KMS-11 (cell line): ENCODE measurements at regions not wholly inside any gene's neighbourhood (a gene's known extent, or its start where the extent isn't known, plus 50 kb on each side); places are given as distances from the start of the nearest gene placed in this dataset.

Experiments
- H2AFZ ChIP-seq: fragments of 200-600 bp; sonication (generic); 2 replicates; pipeline ENCODE4 v1.6.1; 2016; ENCODE audit warnings: antibody characterized with exemption, mixed run types, low read depth
- H3K27ac ChIP-seq: fragments of 200-600 bp; sonication (generic); 2 replicates; pipeline ENCODE4 v1.6.1; 2016; ENCODE audit warnings: mild to moderate bottlenecking, mixed run types
- H3K27me3 ChIP-seq: fragments of 200-600 bp; sonication (generic); 2 replicates; pipeline ENCODE4 v1.6.1; 2017; ENCODE audit warnings: mild to moderate bottlenecking, low read depth, mixed run types, moderate library complexity; ENCODE audit not compliant: insufficient read depth
- H3K36me3 ChIP-seq: fragments of 200-600 bp; sonication (generic); 2 replicates; pipeline ENCODE4 v1.6.1; 2017; ENCODE audit warnings: mild to moderate bottlenecking, mixed run types; ENCODE audit not compliant: insufficient read depth
- H3K4me1 ChIP-seq: fragments of 200-600 bp; sonication (generic); 2 replicates; pipeline ENCODE4 v1.6.1; 2016; ENCODE audit warnings: mild to moderate bottlenecking, low read depth, mixed run types; ENCODE audit not compliant: poor library complexity, severe bottlenecking
- H3K4me2 ChIP-seq: fragments of 200-600 bp; sonication (generic); 2 replicates; pipeline ENCODE4 v1.7.0; 2016; ENCODE audit warnings: mild to moderate bottlenecking, mixed run types
- H3K4me3 ChIP-seq: fragments of 200-600 bp; sonication (generic); IDR thresholded peaks from 2 replicates; pipeline ENCODE4 v1.6.1; 2017; ENCODE audit warnings: low read depth, low read length, mixed read lengths; ENCODE audit not compliant: insufficient read depth
- H3K79me2 ChIP-seq: fragments of 200-600 bp; sonication (generic); 2 replicates; pipeline ENCODE4 v1.6.1; 2016; ENCODE audit warnings: low read depth, mixed run types; ENCODE audit not compliant: insufficient read depth
- H3K9ac ChIP-seq: fragments of 200-600 bp; sonication (generic); 2 replicates; pipeline ENCODE4 v1.6.1; 2016; ENCODE audit warnings: mild to moderate bottlenecking, mixed run types
- H4K20me1 ChIP-seq: fragments of 200-600 bp; sonication (generic); 2 replicates; pipeline ENCODE4 v1.6.1; 2016; ENCODE audit warnings: mild to moderate bottlenecking, mixed run types; ENCODE audit not compliant: insufficient read depth
- CTCF ChIP-seq: fragments of 200-600 bp; sonication (generic); conservative IDR thresholded peaks from 2 replicates; pipeline ENCODE4 v1.6.1; 2017; ENCODE audit warnings: low read depth, mild to moderate bottlenecking, antibody characterized with exemption, low read length, moderate library complexity, mixed read lengths

- Histone ChIP-seq H2AFZ (no peak overlapping the region), H3K4me1 (no peaks in the 10 kb centered on the region), H3K9ac (no peak overlapping the region), H3K4me3 (no peak overlapping the region), H3K4me2 (no peak overlapping the region), H3K36me3 (no peaks in the 10 kb centered on the region), H4K20me1 (no peaks in the 10 kb centered on the region), H3K79me2 (no peaks in the 10 kb centered on the region), H3K27ac (no peak overlapping the region), H3K27me3 (no peaks in the 10 kb centered on the region)
- TF ChIP-seq CTCF = no peak
Measured at GRCh38 chr1:82790556-82790955, 989.8 kb downstream of the ADGRL2 start.

- no peak overlapping the region for H3K27ac ChIP-seq
- no peak overlapping the region for H3K9ac ChIP-seq
- no peak overlapping the region for H2AFZ ChIP-seq
- no peaks in the 10 kb centered on the region for H3K27me3 ChIP-seq
- H3K36me3 ChIP-seq = no peaks in the 10 kb centered on the region
- H4K20me1 ChIP-seq = no peaks in the 10 kb centered on the region
- no peak overlapping the region for H3K4me3 ChIP-seq
- no peaks in the 10 kb centered on the region for H3K4me1 ChIP-seq
- no peak overlapping the region for H3K4me2 ChIP-seq
- TF ChIP-seq CTCF = no peak
- H3K79me2 ChIP-seq = no peaks in the 10 kb centered on the region
Measured at GRCh38 chr1:82788660-82789059, 987.9 kb downstream of the ADGRL2 start.

- Histone ChIP-seq H3K27ac (no peak overlapping the region), H3K79me2 (no peaks in the 10 kb centered on the region), H3K4me1 (no peaks in the 10 kb centered on the region), H2AFZ (no peak overlapping the region), H4K20me1 (no peaks in the 10 kb centered on the region), H3K36me3 (no peaks in the 10 kb centered on the region), H3K4me3 (no peak overlapping the region), H3K4me2 (no peak overlapping the region), H3K9ac (no peak overlapping the region), H3K27me3 (no peaks in the 10 kb centered on the region)
- TF ChIP-seq CTCF = no peak
Measured at GRCh38 chr1:82788038-82788437, 987.3 kb downstream of the ADGRL2 start.

- H3K27ac ChIP-seq = no peak overlapping the region
- H3K27me3 ChIP-seq = no peaks in the 10 kb centered on the region
- TF ChIP-seq CTCF = no peak
- no peaks in the 10 kb centered on the region for H3K4me1 ChIP-seq
- H4K20me1 ChIP-seq = no peaks in the 10 kb centered on the region
- H2AFZ ChIP-seq = no peak overlapping the region
- H3K4me3 ChIP-seq = no peak overlapping the region
- no peak overlapping the region for H3K4me2 ChIP-seq
- H3K79me2 ChIP-seq = no peaks in the 10 kb centered on the region
- H3K9ac ChIP-seq = no peak overlapping the region
- H3K36me3 ChIP-seq = no peaks in the 10 kb centered on the region
Measured at GRCh38 chr1:82786883-82787282, 986.1 kb downstream of the ADGRL2 start.
